ENCODE measurements at regions not wholly inside any gene's neighbourhood (a gene's known extent, or its start where the extent isn't known, plus 50 kb on each side); places are given as distances from the start of the nearest gene placed in this dataset.

DNA sequence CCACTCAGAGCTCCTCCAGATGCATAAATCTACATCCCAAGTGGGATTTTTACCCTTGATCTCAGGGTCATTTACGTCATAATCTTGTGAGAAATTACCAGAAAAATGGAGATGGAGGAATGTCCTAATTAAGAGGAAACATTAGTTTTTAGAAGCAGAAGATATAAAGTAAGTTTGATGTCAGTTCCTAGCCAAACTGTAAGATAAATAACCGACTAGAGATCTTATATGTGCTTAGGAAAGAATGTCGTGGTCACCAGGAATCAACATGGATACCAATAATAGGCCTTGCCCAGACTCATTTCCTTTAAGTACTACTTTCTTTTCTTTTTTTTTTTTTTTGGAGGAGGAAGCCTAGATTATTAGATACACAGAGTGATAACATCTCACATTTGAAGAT lies 186.9 kb downstream of the UTRN start:
- Histone ChIP-seq H3K27ac (no peak overlapping the region), H3K36me3 (no peaks in the 10 kb centered on the region; the same call in 1 of the 2 replicates), H3K4me3 (ENCODE audit: low read depth, low read length) (no peak overlapping the region), H3K9me3 (ENCODE audit: severe bottlenecking) (no peaks in the 10 kb centered on the region), H3K27me3 (ENCODE audit: insufficient read depth, low read depth, severe bottlenecking) (no peaks in the 10 kb centered on the region)
- no peak for DNase-seq
- TF ChIP-seq, protein P1, sequence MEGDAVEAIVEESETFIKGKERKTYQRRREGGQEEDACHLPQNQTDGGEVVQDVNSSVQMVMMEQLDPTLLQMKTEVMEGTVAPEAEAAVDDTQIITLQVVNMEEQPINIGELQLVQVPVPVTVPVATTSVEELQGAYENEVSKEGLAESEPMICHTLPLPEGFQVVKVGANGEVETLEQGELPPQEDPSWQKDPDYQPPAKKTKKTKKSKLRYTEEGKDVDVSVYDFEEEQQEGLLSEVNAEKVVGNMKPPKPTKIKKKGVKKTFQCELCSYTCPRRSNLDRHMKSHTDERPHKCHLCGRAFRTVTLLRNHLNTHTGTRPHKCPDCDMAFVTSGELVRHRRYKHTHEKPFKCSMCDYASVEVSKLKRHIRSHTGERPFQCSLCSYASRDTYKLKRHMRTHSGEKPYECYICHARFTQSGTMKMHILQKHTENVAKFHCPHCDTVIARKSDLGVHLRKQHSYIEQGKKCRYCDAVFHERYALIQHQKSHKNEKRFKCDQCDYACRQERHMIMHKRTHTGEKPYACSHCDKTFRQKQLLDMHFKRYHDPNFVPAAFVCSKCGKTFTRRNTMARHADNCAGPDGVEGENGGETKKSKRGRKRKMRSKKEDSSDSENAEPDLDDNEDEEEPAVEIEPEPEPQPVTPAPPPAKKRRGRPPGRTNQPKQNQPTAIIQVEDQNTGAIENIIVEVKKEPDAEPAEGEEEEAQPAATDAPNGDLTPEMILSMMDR (IDR thresholded peaks at IDR 0.05; ENCODE audit: low read depth, low read length) = no peak

DNA sequence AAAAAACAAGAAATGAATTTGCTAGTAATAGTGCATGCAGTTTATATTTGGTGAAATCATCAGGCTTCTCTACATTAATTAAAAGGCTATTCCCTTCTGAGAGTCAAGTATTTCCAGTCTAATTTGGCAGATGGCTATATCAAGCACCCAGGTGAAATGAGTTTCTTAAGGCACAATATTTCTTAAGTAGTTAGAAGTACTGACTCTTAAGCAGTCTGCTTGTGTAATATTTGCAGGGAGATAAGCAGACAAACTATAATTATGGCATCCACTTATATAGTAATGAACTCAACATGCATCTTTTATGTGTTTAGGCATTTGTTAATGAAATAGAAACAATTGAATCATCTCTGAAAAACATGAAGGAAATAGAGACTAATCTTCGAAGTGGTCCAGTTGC lies 189.2 kb downstream of the UTRN start:
- TF ChIP-seq, protein P1 (IDR thresholded peaks at IDR 0.05; ENCODE audit: low read depth, low read length) = no peak
- Histone ChIP-seq H3K4me3 (ENCODE audit: low read depth, low read length) (no peak overlapping the region), H3K9me3 (ENCODE audit: severe bottlenecking) (no peaks in the 10 kb centered on the region), H3K27ac (no peak overlapping the region), H3K27me3 (ENCODE audit: insufficient read depth, low read depth, severe bottlenecking) (no peaks in the 10 kb centered on the region), H3K36me3 (no peaks in the 10 kb centered on the region; the same call in 1 of the 2 replicates)
- DNase-seq = no peak

DNA sequence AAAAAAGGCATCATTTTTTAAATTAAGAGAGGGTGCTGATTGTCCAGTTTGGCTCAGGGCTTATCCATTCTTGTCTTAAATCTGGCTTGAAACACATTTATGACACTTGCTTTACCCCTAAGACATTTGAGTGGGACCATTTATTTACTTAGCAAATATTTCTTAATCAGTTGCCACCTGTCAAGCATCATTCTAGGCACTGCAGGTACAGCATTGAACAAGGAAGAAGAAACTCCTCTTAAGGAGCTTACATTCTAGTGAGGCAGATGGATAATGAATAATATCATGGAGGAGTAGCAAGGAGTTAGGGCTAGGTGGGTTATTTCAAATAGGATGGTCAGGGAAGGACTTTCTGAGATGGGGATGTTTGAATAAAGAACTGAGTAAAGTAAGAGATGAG lies 189.8 kb downstream of the UTRN start:
- Histone ChIP-seq H3K9me3 (ENCODE audit: severe bottlenecking) (no peaks in the 10 kb centered on the region), H3K36me3 (no peaks in the 10 kb centered on the region; the same call in 1 of the 2 replicates), H3K4me3 (ENCODE audit: low read depth, low read length) (no peak overlapping the region), H3K27ac (no peak overlapping the region), H3K27me3 (ENCODE audit: insufficient read depth, low read depth, severe bottlenecking) (no peaks in the 10 kb centered on the region)
- TF ChIP-seq, protein P1 (IDR thresholded peaks at IDR 0.05; ENCODE audit: low read depth, low read length) = no peak
- DNase-seq = no peak

DNA sequence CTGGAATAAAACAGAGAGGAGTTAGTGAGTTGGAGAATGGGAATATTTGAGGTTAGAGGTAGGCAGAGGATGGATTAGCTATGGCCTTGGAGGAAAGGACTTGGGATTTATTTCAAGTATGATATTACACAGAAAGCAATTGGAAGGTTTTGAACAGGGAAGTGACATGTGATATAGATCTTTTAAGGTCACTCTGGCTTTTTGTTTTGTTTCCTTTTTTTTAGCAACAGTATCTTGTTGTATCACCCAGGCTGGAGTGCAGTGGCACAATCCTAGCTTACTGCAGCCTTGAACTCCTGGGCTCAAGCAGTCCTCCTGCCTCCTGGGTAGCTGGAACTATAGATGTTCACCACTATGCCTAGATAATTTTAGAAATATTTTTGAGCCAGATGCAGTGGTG lies 190.3 kb downstream of the UTRN start:
- H3K27me3 ChIP-seq (ENCODE audit: insufficient read depth, low read depth, severe bottlenecking) = no peaks in the 10 kb centered on the region
- TF ChIP-seq, protein P1 (IDR thresholded peaks at IDR 0.05; ENCODE audit: low read depth, low read length) = no peak
- no peak overlapping the region for H3K4me3 ChIP-seq (ENCODE audit: low read depth, low read length)
- H3K9me3 ChIP-seq (ENCODE audit: severe bottlenecking) = no peaks in the 10 kb centered on the region
- H3K27ac ChIP-seq = no peak overlapping the region
- H3K36me3 ChIP-seq = no peaks in the 10 kb centered on the region; the same call in 1 of the 2 replicates
- no peak for DNase-seq

DNA sequence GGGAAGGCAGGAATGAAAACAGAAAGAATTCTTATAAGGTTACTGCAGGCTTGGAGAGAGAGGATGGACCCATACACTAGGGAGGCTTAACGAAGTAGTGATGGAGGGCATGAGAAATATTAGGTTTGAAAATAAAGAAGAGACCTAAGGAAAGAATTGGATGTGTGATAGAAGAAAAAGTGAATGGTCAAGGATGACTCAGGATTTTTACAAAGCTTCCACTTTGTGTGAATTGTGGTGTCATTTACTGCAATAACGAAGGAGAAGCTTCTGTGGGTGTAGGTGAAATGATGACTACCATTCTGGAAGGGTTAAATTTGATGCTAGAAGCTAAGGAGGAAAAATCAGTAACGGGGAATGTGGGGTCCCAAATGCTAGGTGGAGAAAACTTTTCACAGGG lies 191.2 kb downstream of the UTRN start:
- no peaks in the 10 kb centered on the region; the same call in 1 of the 2 replicates for H3K36me3 ChIP-seq
- no peaks in the 10 kb centered on the region for H3K9me3 ChIP-seq (ENCODE audit: severe bottlenecking)
- no peak overlapping the region for H3K4me3 ChIP-seq (ENCODE audit: low read depth, low read length)
- no peak for DNase-seq
- H3K27ac ChIP-seq = no peak overlapping the region
- no peaks in the 10 kb centered on the region for H3K27me3 ChIP-seq (ENCODE audit: insufficient read depth, low read depth, severe bottlenecking)
- TF ChIP-seq, protein P1 (IDR thresholded peaks at IDR 0.05; ENCODE audit: low read depth, low read length) = no peak

DNA sequence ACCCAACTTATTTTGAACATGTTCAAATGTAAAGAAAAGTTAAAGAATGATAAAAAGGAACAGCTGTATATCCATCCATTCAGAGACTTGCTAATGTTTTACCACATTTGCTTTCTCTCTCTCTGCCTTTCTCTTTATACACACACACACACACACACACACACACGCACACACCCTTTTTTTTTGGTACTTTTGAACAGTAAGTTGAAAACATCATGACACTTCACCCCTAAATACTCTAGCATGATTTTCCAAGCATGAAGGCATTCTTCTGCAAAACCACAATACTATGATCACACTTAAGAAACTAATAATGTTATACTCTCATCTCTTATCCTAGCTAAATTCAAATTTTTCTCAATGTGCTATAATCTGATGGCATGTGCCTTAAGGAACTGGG lies 192.3 kb downstream of the UTRN start:
- no peak overlapping the region for H3K27ac ChIP-seq
- no peak for DNase-seq
- no peaks in the 10 kb centered on the region for H3K36me3 ChIP-seq
- H3K27me3 ChIP-seq (ENCODE audit: insufficient read depth, low read depth, severe bottlenecking) = no peaks in the 10 kb centered on the region
- H3K9me3 ChIP-seq (ENCODE audit: severe bottlenecking) = no peaks in the 10 kb centered on the region
- H3K4me3 ChIP-seq (ENCODE audit: low read depth, low read length) = no peak overlapping the region
- TF ChIP-seq, protein P1 (IDR thresholded peaks at IDR 0.05; ENCODE audit: low read depth, low read length) = no peak

All from WERI-Rb-1 (cell line).